ENCODE measurements at regions not wholly inside any gene's neighbourhood (a gene's known extent, or its start where the extent isn't known, plus 50 kb on each side); places are given as distances from the start of the nearest gene placed in this dataset.
"Not testable (repeated sequence)": the region's sequence is repeated elsewhere in the genome, so short reads cannot be mapped to it uniquely, and the experiment has no call there.

DNA sequence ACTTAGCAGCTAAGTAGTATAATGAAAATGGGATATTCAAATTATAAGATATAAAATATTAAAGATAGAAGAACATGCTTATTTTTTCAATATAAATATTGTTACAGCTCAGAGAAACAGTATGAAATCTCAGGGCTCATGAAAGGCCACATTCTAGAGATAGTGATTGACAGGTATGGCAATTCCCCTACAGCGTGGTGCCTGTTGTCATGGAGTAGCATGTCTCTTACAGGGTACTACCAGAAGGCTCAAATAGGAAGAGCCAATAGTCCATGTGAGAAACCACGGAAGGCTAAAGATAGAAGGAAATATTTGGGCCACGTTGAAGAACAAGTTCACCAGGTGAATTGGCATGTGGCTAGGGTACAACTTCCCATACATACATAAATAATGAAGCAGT, 522.9 kb upstream of the ZNF337 start:
- TF ChIP-seq CTCF (IDR thresholded peaks at IDR 0.05; ENCODE audit: poor library complexity, severe bottlenecking); EP300 (conservative IDR thresholded peaks at IDR 0.05; ENCODE audit: poor library complexity, severe bottlenecking); EZH2 (IDR thresholded peaks at IDR 0.05; ENCODE audit: borderline replicate concordance, insufficient read depth, low read length, poor library complexity, severe bottlenecking); TAF1 (IDR thresholded peaks at IDR 0.05; ENCODE audit: low read depth); POLR2AphosphoS5 (IDR thresholded peaks at IDR 0.05); MXI1 (conservative IDR thresholded peaks at IDR 0.05; ENCODE audit: poor library complexity, severe bottlenecking): not testable (repeated sequence)
